ENCODE measurements at regions not wholly inside any gene's neighbourhood (a gene's known extent, or its start where the extent isn't known, plus 50 kb on each side); places are given as distances from the start of the nearest gene placed in this dataset.

DNA sequence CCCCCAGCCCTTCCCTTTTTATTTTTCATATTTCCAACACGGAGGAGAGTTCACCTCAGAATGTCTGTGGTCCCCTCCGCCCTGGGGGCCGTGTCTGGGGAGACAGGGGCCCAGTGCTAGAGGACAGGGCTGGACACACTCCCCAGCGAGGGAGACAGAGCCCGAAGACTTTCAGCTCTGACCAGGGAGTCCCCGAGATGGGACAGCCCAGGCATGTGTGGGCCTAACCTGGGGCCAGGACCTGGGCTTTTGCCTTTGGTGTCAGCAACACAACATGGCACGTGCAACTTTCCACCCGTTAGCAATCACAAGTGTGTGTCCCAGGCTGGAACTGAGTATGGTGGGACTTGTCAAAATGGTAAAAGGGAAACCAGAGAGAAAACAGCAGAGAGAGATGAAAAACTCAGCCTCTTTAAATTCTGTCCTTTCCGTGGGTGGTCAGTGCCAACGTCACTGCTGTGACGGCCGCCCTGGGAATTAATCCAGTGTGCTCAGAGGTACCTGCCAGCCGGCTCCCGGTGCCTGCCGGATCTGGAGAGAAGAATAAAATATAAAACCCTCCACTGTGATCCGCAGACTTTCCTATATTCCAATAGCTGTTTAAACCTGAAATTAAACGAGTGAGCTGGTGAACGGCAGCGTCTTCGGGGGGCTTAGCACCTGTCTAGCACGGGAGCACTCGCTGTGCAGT lies 245.8 kb downstream of the EIPR1 start:
- WGBS, 2 donors, result 62 to 64% methylated on average over 19 to 22 of the region's 22 CpGs
- DNase-seq (ENCODE audit: low spot score in 2 of 2), result peak in 1 of 2 donors; percentile 75
- TF ChIP-seq POLR2A (IDR thresholded peaks at IDR 0.05), result no peak
- TF ChIP-seq, protein P1, sequence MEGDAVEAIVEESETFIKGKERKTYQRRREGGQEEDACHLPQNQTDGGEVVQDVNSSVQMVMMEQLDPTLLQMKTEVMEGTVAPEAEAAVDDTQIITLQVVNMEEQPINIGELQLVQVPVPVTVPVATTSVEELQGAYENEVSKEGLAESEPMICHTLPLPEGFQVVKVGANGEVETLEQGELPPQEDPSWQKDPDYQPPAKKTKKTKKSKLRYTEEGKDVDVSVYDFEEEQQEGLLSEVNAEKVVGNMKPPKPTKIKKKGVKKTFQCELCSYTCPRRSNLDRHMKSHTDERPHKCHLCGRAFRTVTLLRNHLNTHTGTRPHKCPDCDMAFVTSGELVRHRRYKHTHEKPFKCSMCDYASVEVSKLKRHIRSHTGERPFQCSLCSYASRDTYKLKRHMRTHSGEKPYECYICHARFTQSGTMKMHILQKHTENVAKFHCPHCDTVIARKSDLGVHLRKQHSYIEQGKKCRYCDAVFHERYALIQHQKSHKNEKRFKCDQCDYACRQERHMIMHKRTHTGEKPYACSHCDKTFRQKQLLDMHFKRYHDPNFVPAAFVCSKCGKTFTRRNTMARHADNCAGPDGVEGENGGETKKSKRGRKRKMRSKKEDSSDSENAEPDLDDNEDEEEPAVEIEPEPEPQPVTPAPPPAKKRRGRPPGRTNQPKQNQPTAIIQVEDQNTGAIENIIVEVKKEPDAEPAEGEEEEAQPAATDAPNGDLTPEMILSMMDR (IDR thresholded peaks at IDR 0.05), result no peak

GRCh38 chr2:3130889-3131635 lies 246.6 kb downstream of the EIPR1 start:
- WGBS, 2 donors, result 59 to 61% methylated on average over 19 of the region's 19 CpGs
- TF ChIP-seq, protein P1 (IDR thresholded peaks at IDR 0.05), result no peak
- no peak for TF ChIP-seq POLR2A (IDR thresholded peaks at IDR 0.05)
- H3K4me3 ChIP-seq (ENCODE audit: low read depth, poor library complexity, severe bottlenecking), result no peak overlapping the region
- peak in 1 of 2 donors; percentile 72 for DNase-seq (ENCODE audit: low spot score in 2 of 2)
- intact Hi-C loops (cut with DNase I; ENCODE audit: low total_unique reads), result no loop called here

More for the DNA sequence above, 245.8 kb downstream of the EIPR1 start:
- no peak overlapping the region for H3K4me3 ChIP-seq (ENCODE audit: low read depth, poor library complexity, severe bottlenecking)
- intact Hi-C loops (cut with DNase I; ENCODE audit: low total_unique reads), result no loop called here

- peak in 1 of 2 donors; percentile 31 for DNase-seq (ENCODE audit: low spot score in 2 of 2)
- no peak overlapping the region for H3K4me3 ChIP-seq (ENCODE audit: low read depth, poor library complexity, severe bottlenecking)
- intact Hi-C loops (cut with DNase I; ENCODE audit: low total_unique reads), result no loop called here
- 75 to 78% methylated on average over 4 of the region's 4 CpGs for WGBS, 2 donors
- TF ChIP-seq, protein P1 (IDR thresholded peaks at IDR 0.05), result no peak
- no peak for TF ChIP-seq POLR2A (IDR thresholded peaks at IDR 0.05)
Measured at GRCh38 chr2:3130444-3130843, 247.2 kb downstream of the EIPR1 start.

DNA sequence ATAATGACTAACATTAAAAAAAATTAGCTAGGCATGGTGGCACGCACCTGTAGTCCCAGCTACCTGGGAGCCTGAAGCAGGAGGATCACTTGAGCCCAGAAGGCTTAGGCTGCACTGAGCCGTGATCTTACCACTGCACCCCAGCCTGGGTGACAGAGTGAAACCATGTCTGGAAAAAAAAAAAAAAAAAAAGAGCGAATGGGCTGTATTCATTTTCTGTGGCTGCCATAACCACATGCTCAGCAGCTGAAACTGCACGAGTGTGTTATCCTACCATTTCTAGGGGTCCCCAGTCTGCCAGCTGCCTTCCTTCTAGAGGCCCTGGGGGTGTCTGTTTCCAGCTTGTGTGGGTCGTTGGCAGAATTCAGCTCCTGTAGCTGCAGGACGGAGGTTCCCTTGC lies 247.8 kb downstream of the EIPR1 start:
- no peak overlapping the region for H3K4me3 ChIP-seq (ENCODE audit: low read depth, poor library complexity, severe bottlenecking)
- peak in 1 of 2 donors; percentile 29 for DNase-seq (ENCODE audit: low spot score in 2 of 2)
- intact Hi-C loops (cut with DNase I; ENCODE audit: low total_unique reads), result no loop called here
- TF ChIP-seq, protein P1 (IDR thresholded peaks at IDR 0.05), result no peak
- TF ChIP-seq POLR2A (IDR thresholded peaks at IDR 0.05), result no peak
- WGBS, 2 donors, result 72 to 74% methylated on average over 6 of the region's 6 CpGs

GRCh38 chr2:3128786-3129185 lies 248.8 kb downstream of the EIPR1 start:
- no peak overlapping the region for H3K4me3 ChIP-seq (ENCODE audit: low read depth, poor library complexity, severe bottlenecking)
- WGBS, 2 donors, result 91% methylated on average over 7 of the region's 7 CpGs
- TF ChIP-seq POLR2A (IDR thresholded peaks at IDR 0.05), result no peak
- TF ChIP-seq, protein P1 (IDR thresholded peaks at IDR 0.05), result no peak
- intact Hi-C loops (cut with DNase I; ENCODE audit: low total_unique reads), result no loop called here
- DNase-seq (ENCODE audit: low spot score in 2 of 2), result peak in 1 of 2 donors; percentile 45

Data from lower leg skin (tissue), 4 donors.